ENCODE measurements at regions not wholly inside any gene's neighbourhood (a gene's known extent, or its start where the extent isn't known, plus 50 kb on each side); places are given as distances from the start of the nearest gene placed in this dataset.

DNA sequence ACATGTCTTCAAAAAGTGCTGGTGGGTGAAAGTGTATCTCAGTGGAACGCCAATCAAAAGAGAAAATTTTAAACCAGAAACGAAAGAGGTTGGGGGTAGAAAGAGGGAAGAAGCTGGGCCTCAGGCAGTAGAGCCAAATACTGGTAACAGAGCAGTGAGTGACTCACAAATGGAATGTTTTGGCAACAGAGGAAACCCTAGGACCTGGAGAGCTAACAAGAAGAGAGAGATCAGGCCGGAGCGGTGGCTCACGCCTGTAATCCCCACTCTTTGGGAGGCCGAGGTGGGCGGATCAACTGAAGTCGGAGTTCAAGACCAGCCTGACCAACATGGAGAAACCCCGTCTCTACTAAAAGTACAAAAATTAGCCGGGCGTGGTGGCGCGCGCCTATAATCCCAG, 450.8 kb upstream of the NAALADL2 start:
- no peak for DNase-seq

DNA sequence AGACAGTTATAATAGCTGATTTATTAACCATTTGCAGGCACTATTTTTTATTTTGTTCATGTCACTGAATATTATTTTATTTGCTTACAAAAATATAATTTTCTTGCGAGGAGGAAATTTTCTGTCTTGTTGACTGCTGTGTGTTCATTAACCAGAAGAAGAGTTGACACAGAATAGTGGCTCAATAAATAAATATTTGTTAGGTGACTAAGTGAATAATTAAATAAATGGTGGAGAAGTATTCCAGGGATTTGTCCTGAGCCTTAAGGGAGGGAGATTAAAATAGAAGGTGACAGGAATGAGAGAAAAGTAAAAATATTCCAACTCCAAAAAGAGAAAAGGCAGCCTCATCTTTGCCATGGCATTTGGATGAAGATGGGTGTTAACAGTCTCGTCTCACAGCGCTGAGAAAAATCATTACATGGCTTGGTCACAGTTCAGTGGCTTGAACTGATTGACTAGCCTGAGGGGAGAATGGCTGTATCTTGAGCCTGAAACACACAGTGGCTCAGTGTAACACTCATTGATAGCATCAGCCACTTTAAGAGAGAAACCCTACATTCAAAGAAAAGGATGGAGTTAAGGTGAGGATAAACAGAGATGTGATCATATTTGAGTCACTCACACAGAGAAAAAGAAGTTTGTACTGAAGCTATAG, 449.9 kb upstream of the NAALADL2 start:
- DNase-seq: no peak

DNA sequence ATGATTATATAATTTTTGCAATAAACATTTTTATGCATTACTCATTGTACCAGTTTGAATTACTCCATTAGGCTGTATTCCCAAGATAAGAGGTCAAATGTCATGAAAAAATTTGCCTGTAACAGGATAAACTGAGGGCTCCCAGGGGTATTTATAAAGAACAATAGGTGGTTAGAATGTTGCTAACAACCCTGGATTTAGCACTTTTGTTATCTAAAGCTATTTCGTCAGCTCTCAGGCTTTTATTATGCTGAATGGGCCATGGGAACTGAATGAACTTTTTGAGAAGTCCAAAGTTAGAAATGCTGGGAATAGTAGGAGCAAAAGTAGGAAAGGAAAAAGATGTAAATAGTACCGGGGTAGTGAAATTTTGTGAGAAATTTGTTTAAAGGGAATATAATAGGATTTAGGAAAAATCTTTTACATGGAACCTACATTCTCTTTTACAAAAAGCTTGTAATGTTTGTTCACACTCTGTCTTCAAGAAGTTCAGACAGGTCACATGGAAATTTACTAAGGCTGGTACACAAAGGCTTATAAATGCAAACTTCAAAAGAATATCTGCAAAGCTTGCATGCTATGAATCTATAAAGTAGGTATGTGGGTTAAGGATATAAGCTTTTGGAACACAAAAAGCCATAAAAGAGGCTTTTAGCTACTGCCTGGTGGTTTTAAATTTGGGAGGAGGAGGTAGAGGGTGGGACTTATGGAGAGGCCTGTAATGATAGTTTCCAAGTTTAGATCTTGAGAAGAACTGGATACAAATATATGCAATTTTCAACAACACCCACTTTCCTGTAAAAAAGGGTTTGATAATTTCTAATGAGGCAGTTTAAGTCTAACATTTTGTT, 445.8 kb upstream of the NAALADL2 start:
- DNase-seq: no peak

DNA sequence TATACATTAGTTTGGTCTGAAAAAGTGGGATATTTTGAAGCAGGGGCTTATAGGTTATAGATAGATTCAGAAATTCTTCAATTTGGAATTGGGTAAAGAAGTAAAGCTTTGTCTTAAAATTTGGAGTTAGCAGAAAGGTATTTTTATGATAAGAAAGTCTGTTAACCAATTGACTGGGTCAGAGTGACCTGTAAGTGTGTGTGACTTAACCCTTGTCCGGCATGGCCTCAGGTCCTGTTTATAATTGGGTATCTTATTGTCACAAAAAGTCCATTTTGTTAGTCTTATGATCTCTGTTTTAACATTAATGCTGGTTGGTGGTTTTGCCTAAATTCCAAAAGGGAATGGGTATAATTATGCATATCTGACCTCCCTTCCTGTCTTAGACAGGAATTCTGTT, 444.2 kb upstream of the NAALADL2 start:
- DNase-seq: no peak

DNA sequence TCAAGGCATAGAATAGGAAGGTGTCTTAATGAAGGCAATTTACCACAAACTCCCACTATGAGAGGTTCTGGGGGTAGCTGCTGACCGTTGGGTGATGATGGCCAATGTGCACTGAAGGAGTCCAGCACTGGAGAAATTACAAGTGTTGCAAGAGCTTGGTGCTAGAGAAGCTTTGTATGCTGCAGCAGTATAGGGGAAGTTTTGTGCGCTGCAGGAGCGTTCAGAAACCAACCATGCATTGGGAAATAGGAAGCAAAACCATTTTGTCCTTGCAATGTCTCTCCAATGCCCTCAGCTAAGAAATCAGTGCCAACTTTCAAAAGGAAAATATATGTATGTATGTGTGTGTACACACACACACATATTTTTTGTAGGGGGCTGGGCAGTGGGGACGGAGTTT, 441.6 kb upstream of the NAALADL2 start:
- DNase-seq: no peak

DNA sequence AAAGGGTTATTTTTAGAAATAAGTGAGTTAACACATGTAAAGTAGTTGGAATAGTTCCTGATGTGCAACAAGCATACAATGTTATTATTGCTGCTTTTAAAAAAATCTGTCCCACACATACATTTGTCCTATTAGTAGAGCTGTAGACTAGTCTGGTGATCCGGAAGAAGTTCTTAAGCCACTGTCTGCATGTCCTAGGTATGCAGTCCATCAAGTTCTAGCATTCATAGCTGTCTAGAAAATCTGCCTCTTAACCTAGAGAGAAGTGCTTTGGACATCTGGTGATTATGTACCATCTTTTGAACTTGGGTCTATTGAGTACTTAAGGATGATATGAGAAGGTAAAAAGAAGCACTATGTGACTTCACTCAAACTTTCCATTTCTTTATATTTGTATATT, 439.9 kb upstream of the NAALADL2 start:
- no peak for DNase-seq

DNA sequence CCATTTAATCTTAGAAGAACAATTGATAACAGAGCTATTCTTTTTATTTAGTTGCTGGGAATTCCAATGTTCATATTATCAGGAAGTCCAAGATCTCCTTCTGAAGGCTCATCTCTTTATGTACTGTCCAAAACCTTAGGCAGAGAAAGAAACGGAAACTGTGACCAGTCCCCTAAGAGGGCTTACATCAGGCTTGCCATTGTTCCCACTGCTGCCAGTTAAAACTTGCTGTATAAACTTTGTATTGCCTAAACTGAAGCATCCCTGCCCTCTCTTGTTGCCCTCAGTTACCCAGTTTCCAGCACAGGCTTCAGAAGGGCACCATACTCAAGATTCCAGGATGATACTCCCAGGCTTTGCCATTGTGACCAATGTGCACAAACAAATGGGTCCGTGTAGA, 435.2 kb upstream of the NAALADL2 start:
- DNase-seq: no peak

DNA sequence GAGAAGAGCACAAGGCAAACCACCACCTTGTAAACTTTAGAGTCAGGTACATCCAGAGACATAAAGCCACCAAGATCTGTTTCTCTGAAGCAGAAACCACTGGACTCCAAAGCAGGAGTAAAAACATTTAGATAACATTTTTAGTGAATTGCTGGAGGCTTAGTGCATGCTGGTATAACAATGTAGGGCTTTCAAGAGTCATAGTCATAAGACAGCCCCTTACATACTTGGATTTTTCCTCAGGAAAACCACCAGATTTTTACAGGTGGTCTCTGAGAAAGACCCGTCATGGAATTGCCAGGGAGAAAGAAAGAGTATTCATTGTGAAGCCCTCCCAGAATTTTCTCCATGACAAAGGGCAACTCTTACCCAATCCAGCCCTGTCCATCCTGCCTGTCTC, 434.5 kb upstream of the NAALADL2 start:
- no peak for DNase-seq

DNA sequence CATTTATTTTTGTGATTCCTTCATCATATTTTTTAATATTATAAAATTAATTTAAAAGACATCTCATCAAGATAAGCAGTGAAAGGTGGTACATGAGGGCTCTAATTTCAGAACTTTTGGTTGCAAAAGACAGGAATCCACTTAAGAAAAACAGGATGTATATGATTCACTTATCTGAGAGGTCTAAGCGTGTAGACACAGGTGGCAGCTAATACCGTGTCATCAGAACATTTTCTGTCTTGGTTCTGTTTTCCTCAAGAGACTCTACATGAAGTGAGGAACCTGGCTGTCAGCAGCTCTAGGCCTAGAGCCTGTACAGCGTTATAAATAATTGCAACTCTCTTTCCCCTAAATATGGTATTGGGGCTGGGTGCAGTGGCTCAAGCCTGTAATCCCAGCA, 433.7 kb upstream of the NAALADL2 start:
- DNase-seq: no peak

DNA sequence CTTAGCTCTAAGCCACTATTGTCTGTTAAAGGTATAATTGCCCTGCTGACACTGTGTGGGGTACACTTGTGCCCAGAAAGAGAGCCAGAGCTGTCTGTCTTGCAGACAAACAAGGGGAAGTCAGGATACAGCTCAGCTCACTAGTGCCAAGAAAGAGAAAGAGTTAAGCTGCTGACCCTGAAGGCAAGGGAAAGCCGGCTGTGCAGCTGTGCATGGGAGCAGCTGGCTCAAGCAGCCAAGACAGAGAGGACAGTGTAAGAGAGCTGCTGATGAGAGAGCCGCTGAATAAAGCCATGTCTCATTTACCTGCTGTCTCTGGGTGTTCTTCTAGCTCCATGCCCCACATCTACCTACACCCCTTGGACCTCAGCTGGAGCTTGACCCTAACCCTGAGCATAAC, 428.1 kb upstream of the NAALADL2 start:
- no peak for DNase-seq

DNA sequence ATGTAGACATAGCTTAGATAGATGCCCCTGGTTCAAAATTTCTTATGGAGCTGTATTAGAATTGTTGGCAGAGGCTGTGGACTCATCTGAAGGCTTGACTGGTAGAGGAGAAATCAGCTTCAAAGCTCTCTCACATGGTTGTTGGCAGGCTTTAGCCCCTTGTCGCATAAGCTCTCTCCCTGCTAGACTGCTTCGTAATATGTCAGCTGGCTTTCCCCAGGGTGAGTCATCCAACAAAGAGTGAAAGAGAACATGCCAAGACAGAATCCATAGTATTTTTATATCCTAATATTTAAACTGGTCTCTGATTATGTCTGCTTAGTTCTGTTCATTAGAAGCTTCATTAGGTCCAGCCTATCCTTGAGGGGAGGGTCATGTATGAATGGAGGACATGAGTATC, 427.4 kb upstream of the NAALADL2 start:
- DNase-seq: no peak

DNA sequence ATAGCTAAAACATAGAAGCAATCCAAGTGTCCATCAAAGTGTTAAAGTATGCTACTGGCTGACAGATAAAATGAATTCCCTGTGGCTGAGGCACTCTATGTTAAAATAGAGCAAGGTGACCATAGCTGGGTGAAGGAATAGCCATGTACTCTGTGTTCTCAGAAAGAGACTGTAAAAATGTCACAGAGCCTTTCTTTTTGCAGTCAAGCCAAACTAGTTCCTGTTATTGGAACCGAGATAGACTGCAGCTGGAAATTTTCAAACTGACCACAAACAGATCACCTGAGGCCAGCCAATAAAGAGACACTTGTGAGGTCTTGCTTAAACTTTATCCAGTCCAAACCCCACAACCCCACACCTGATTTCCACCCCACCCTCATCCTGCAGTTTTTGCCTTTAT, 422.8 kb upstream of the NAALADL2 start:
- DNase-seq: peak; percentile 37

DNA sequence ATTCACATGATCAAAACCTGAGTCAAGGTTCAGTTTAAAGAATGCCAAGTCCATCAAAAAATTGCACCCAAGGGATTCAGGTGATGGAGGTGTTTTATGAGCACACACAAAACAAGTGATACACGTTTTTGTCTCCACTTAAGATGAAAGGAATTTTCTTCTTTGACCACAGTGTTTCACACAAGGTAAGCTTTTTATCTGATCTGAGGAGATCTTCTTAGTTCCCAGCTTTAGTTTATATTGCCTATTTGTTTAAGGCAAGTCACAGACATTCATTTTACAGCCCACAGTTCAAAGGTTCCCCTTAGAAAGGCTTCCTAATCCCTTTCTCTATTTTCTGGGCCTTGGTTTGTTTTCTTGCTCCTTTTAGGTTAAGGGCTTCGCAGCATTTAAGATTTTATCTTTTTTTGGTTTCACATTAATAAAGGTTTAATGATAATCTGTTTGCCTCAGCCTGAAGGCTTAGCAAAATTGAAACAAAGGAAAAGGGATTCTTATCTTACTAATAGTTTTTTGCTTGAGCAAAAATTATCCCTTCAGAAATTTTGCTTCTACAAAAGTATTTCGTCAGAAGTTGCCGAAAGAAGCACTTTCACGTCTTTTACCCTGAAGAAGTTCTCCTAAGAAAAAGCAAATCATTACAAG, 420.5 kb upstream of the NAALADL2 start:
- no peak for DNase-seq

DNA sequence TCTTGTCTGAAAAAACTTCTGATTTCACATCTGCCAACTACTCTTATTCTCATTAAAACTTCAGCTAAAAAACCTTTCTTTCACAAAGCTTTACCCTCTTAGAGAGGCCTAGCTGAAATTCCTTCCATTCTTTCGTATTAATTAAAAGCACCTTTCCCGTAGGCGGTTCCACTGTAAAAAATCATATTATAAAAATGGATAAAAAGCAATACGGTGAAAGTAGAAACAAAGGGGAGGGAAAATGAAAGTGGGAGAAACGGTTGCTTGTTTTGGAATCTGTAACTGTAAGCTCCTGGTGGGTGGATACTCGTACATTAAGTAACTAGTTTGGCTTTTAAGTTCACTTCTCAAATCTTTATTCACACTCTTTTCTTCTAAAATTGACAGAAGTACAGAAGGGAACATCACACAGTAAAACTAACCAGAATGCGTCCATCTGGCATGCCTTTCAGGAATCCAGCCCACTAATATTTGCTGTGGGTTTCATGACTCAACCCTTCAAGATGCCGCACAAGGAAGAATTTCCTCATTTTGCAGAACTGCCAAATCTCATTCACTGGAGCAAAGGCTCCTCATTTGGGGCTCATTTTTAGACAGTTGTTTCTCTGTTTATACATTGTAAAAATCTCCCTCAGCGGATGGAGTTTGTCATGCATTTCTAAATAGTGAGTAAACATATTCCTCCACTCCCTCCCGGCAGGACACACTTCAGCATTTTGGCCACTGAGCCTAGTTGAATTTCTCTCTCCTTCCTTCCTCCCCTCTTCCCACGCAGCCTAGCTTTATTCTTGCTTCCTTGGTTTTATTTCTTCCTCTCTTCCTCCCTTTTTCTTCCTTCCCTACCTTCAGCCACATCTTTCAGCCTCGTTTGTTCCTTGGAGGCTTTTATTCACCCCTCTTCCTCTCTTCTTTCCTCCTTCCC, 419.5 kb upstream of the NAALADL2 start:
- DNase-seq: peak; percentile 76

DNA sequence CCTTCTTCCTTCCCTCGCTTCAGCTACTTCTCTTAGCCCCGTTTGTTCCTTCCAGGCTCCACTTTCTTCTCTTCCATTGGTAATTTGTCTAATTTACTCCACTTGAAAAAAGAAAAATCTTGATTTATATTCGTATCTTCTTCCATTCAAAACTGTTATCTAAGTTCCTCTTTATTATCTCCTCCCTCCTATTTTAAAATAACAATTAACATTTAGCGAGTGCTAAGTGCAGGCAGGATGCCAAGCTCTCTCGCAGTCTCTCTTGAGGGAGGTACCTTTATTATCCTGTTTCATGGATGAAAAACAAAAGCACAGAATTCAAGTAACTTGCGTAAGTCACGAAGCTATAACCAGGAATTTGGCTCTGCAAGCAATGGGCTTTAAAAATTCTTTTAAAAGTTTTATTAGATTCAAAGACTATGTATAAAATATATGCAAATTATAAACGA, 418.9 kb upstream of the NAALADL2 start:
- DNase-seq: no peak

DNA sequence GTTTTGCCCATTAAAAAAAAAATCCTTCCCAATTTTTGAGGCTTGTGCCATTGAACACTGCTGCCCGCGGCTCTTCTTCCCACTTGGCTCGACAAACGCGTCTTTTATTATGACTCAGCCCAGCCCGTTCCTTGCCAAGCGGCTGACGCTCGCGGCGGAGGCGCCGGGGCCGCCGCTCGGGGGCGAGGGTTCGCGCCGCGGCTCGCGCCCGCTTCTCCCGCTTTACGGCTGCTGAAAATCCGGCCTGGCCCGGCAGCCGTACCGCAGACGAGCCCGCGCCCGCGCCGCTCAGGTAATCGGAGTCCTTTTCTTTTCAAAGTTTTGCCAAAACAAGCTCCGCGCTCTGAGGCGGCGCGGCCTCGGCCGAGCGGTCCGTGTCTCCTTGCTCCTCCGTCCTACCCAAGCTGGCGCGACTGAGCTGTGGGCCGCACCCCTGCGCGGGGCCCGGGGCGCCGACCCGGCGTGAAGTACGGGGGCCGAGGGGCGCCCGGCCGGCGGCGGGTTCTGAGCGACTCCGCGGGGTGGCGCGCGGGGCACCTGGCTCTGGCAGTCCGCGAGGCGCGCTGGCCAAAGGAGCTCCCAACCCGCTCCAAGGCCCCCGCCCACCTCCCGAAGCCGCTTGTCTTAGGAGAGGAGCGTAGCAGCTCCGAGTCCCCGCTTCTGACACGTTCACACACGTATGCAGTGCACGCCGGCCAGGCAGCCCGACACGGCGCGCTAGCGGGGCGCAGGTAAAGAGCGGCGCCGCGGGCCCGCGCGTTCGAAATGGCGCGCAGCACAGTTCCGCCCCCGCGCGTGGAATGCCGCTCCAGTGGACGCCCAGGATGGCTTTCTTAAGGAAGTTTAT, 418.2 kb upstream of the NAALADL2 start:
- peak; percentile 95 for DNase-seq

DNA sequence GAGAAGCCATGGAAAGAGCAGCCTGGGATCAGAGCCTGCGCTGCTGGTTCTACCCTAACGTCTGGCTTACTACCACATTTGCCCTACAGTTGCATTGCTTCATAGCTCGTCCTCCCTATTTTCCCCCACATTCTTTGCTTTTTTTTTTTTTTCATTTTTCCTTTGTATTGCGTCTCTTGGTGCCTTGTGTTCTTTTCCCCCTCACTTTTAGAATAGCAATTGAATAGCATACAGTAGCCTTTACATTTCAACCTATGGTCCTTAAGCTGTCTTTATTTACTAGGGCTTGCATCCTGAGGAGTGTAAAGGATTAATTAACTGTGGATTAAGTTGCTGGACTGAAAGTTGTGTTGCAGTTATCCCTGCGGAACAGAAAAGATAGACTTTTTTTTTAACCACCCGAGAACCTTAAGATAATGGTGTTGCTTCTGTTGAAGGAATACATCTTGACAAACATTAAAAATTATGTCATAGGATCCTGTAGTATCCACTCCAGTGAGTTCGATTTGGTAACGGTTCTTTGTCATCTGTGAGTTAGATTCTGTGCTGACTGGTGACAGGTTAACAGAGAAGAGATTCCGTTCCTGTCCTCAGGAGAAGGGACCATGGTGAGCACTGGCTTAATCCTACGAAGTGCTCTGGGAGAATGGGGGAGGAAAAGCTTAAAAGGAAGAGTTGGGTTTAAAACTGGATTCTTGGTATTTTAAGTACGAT, 417.4 kb upstream of the NAALADL2 start:
- peak; percentile 45 for DNase-seq

DNA sequence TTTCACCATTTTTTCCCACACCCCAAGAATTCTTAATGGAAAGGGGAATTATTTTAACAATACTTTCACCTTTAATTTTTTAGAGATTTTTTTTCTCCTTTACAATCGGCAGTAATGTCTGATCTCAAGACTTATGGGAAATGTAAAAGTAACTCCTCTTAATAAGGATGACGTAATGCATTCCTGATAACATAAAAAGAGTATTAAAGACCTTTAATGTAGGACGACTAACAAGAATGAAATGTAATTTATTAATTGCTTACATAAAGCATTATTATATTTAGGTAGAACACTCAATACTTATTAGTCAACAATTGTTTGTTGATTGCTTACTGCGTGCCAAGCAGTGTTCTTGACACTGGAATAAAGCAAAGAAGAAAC, 416.8 kb upstream of the NAALADL2 start:
- DNase-seq: no peak

DNA sequence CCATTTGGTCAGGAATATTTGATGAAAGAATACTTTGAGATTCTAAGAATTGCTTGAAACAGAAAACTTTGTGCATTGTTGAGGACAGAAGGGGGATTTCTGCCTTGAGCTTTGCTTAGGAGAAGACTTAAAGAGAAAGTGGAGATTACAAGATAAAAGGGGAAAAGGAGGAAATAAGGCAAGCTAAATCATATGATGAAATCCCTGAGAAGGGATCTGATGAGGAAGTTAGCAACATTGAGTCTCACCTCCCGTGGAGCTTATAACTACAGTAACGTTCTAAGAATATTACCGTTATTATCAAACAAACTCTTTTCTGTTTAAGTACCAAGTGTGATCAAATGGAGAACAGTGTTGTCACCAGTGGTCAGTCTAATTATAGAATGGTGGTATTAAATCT, 414.7 kb upstream of the NAALADL2 start:
- DNase-seq: no peak

DNA sequence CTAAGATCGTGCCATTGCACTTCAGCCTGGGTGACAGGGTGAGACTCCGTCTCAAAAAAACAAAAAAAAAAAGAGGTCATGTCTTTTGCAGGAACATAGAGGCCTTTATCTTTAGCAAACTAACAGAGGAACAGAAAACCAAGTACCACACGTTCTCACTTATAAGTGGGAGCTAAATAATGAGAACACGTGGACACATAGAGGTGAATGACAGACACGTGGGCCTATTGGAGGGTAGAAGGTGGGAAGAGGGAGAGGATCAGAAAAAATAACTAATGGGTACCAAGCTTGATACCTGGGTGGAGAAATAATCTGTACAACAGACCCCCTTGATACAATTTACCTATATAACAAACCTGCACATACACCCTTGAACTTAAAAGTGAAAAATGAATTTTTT, 401.4 kb upstream of the NAALADL2 start:
- DNase-seq: no peak

DNA sequence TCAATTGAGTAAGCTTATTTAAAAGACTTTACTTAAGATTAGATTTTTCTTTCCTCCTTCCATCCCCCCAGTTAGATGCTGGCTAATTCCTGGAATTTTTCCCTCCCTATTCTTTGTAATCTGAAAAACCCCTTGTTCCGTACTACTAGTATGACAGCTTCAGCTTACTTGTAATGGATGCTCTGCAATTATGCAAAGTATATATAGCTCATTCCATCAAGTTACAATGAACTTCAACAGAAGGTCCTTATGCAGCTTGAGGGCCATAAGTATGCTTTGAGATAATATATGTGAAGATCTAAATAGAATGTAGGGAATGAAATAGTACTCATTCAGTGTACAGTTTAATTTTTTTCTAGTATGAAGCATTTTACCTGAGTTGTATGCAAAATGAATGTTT, 398.3 kb upstream of the NAALADL2 start:
- DNase-seq: no peak

All from right forelimb (tissue), 1 donor.